ENCODE measurements at regions not wholly inside any gene's neighbourhood (a gene's known extent, or its start where the extent isn't known, plus 50 kb on each side); places are given as distances from the start of the nearest gene placed in this dataset.

GRCh38 chr10:78963074-78964034 is 105.4 kb upstream of the ZMIZ1 start:
- DNase-seq, result no peak

- DNase-seq, result no peak
Measured at GRCh38 chr10:78964274-78964951, 104.4 kb upstream of the ZMIZ1 start.

- DNase-seq, result no peak
Measured at GRCh38 chr10:78964952-78965633, 103.7 kb upstream of the ZMIZ1 start.

GRCh38 chr10:78966182-78966787 is 102.5 kb upstream of the ZMIZ1 start:
- DNase-seq, result no peak

- no peak for DNase-seq
Measured at GRCh38 chr10:78966844-78967488, 101.8 kb upstream of the ZMIZ1 start.

GRCh38 chr10:78968300-78968942 is 100.3 kb upstream of the ZMIZ1 start:
- no peak for DNase-seq

GRCh38 chr10:78968943-78969342 is 99.8 kb upstream of the ZMIZ1 start:
- DNase-seq, result no peak

GRCh38 chr10:78969719-78970118 is 99.0 kb upstream of the ZMIZ1 start:
- DNase-seq, result no peak

GRCh38 chr10:78970261-78970660 is 98.5 kb upstream of the ZMIZ1 start:
- no peak for DNase-seq

- DNase-seq, result no peak
Measured at GRCh38 chr10:78971094-78971682, 97.6 kb upstream of the ZMIZ1 start.

- no peak for DNase-seq
Measured at GRCh38 chr10:78972160-78972946, 96.4 kb upstream of the ZMIZ1 start.

- peak; percentile 64 to 68 for DNase-seq
Measured at GRCh38 chr10:78972947-78973900, 95.5 kb upstream of the ZMIZ1 start.

GRCh38 chr10:78973901-78974616 is 94.7 kb upstream of the ZMIZ1 start:
- peak; percentile 48 to 60 for DNase-seq

GRCh38 chr10:78974617-78975317 is 94.0 kb upstream of the ZMIZ1 start:
- DNase-seq, result peak; percentile 65 to 74

GRCh38 chr10:78975926-78976325 is 92.8 kb upstream of the ZMIZ1 start:
- no peak for DNase-seq

GRCh38 chr10:78976825-78977755 is 91.7 kb upstream of the ZMIZ1 start:
- no peak for DNase-seq

GRCh38 chr10:78979938-78980337 is 88.8 kb upstream of the ZMIZ1 start:
- no peak for DNase-seq

Data from activated CD4-positive, alpha-beta T cell treated with anti-CD3 and anti-CD28 coated beads, Interleukin-2, amount 50 U/mL, for 48 hours (primary cell).